HEK293 (cell line): ENCODE measurements at regions not wholly inside any gene's neighbourhood (a gene's known extent, or its start where the extent isn't known, plus 50 kb on each side); places are given as distances from the start of the nearest gene placed in this dataset.

Experiments
- CTCF ChIA-PET: fragments of 350-600 bp; formaldehyde crosslinking; extraction: SDS; loops from one replicate; lab custom pipeline; 2021; ENCODE audit warnings: antibody characterized with exemption; lab: Yijun Ruan, JAX
- POLR2A ChIA-PET: fragments of 300-600 bp; formaldehyde crosslinking; extraction: SDS; loops from one replicate; lab custom pipeline; 2020; ENCODE audit warnings: antibody characterized with exemption, inconsistent platforms; lab: Yijun Ruan, JAX
- H3K27ac ChIP-seq: fragments of 200-500 bp; sonication (Bioruptor generic); 2 replicates; pipeline ENCODE4 v1.5.1; 2014; ENCODE audit warnings: low read depth, low read length, control low read depth, inconsistent platforms; ENCODE audit errors: extremely low read depth
- H3K36me3 ChIP-seq, 2 experiments: fragments of 200-500 bp in 1 of 2; sonication (Bioruptor generic) in 1 of 2; 1 replicate in 1 of 2; 2 replicates in 1 of 2; pipeline ENCODE4 v1.5.1; 2014 to 2017; ENCODE audit warnings: inconsistent platforms in 2 of 2, low read length in 2 of 2; ENCODE audit not compliant: control insufficient read depth in 2 of 2, insufficient read depth in 1 of 2
- H3K4me1 ChIP-seq: fragments of 200-500 bp; sonication (Bioruptor generic); 2 replicates; pipeline ENCODE4 v1.5.1; 2014; ENCODE audit warnings: mild to moderate bottlenecking, low read length, inconsistent platforms; ENCODE audit not compliant: control insufficient read depth, insufficient read depth
- H3K4me3 ChIP-seq: 2 replicates; pipeline ENCODE4 v1.5.1; 2011; ENCODE audit warnings: low read depth, mild to moderate bottlenecking, control low read depth, low read length, moderate library complexity
- H3K9me3 ChIP-seq: fragments of 200-500 bp; sonication (Bioruptor generic); 2 replicates; pipeline ENCODE4 v1.5.1; 2014; ENCODE audit warnings: low read depth, low read length, inconsistent platforms; ENCODE audit not compliant: control insufficient read depth, insufficient read depth
- AEBP2 ChIP-seq: fragments of 450-650 bp; formaldehyde crosslinking; IDR thresholded peaks from 2 replicates; pipeline ENCODE4 v1.5.1; 2016; ENCODE audit warnings: missing biosample characterization, missing genetic modification characterization, borderline replicate concordance
- HOXA7 ChIP-seq: sonication (generic); formaldehyde crosslinking; IDR thresholded peaks from 2 replicates; pipeline ENCODE4 v1.8.1; 2022; ENCODE audit warnings: missing genetic modification reagents, borderline replicate concordance
- INSM2 ChIP-seq: fragments of 450-650 bp; formaldehyde crosslinking; IDR thresholded peaks from 2 replicates; pipeline ENCODE4 v1.5.1; 2016; ENCODE audit warnings: missing biosample characterization, missing genetic modification characterization
- KLF1 ChIP-seq: fragments of 450-650 bp; formaldehyde crosslinking; IDR thresholded peaks from 2 replicates; pipeline ENCODE4 v1.5.1; 2016; ENCODE audit warnings: missing biosample characterization, missing genetic modification characterization
- REST ChIP-seq: fragments of 450-650 bp; formaldehyde crosslinking; IDR thresholded peaks from 2 replicates; pipeline ENCODE4 v1.5.1; 2016; ENCODE audit warnings: missing biosample characterization, missing genetic modification characterization
- TSHZ1 ChIP-seq: fragments of 450-650 bp; formaldehyde crosslinking; IDR thresholded peaks from 2 replicates; pipeline ENCODE4 v1.5.1; 2016; ENCODE audit warnings: missing biosample characterization, missing genetic modification characterization, borderline replicate concordance
- ZNF175 ChIP-seq: fragments of 450-650 bp; formaldehyde crosslinking; IDR thresholded peaks from 2 replicates; pipeline ENCODE4 v1.5.1; 2016; ENCODE audit warnings: missing biosample characterization, missing genetic modification characterization
- ZNF335 ChIP-seq: fragments of 450-650 bp; formaldehyde crosslinking; conservative IDR thresholded peaks from 2 replicates; pipeline ENCODE4 v1.5.1; 2016; ENCODE audit warnings: missing biosample characterization, missing genetic modification characterization
- ZNF530 ChIP-seq: fragments of 450-650 bp; formaldehyde crosslinking; IDR thresholded peaks from 2 replicates; pipeline ENCODE4 v1.5.1; 2016; ENCODE audit warnings: low read depth, missing biosample characterization, missing genetic modification characterization
- ZNF544 ChIP-seq: fragments of 450-650 bp; formaldehyde crosslinking; IDR thresholded peaks from 2 replicates; pipeline ENCODE4 v1.5.0; 2017; ENCODE audit warnings: missing biosample characterization, missing genetic modification characterization
- ZNF585B ChIP-seq: fragments of 450-650 bp; formaldehyde crosslinking; IDR thresholded peaks from 2 replicates; pipeline ENCODE4 v1.5.1; 2016; ENCODE audit warnings: missing biosample characterization, missing genetic modification characterization
- ZNF596 ChIP-seq: fragments of 450-650 bp; IDR thresholded peaks from 2 replicates; pipeline ENCODE4 v1.5.0; 2018; ENCODE audit warnings: missing biosample characterization, mild to moderate bottlenecking, missing genetic modification characterization, moderate library complexity
- ZNF660 ChIP-seq: fragments of 450-650 bp; IDR thresholded peaks from 2 replicates; pipeline ENCODE4 v1.5.1; 2018; ENCODE audit warnings: missing biosample characterization, mild to moderate bottlenecking, missing genetic modification characterization
- ZNF707 ChIP-seq: fragments of 450-650 bp; formaldehyde crosslinking; IDR thresholded peaks from 2 replicates; pipeline ENCODE4 v1.5.1; 2016; ENCODE audit warnings: missing biosample characterization, missing genetic modification characterization
- ZNF747 ChIP-seq: fragments of 450-650 bp; formaldehyde crosslinking; IDR thresholded peaks from 2 replicates; pipeline ENCODE4 v1.5.1; 2016; ENCODE audit warnings: missing biosample characterization, missing genetic modification characterization
- ZNF785 ChIP-seq: fragments of 450-650 bp; formaldehyde crosslinking; IDR thresholded peaks from 2 replicates; pipeline ENCODE4 v1.5.1; 2016; ENCODE audit warnings: missing biosample characterization, missing genetic modification characterization
- TF ChIP-seq, protein P1 (sequence below): fragments of 450-650 bp; formaldehyde crosslinking; IDR thresholded peaks from 2 replicates; pipeline ENCODE4 v1.5.1; 2016; ENCODE audit warnings: missing biosample characterization, missing genetic modification characterization

DNA sequence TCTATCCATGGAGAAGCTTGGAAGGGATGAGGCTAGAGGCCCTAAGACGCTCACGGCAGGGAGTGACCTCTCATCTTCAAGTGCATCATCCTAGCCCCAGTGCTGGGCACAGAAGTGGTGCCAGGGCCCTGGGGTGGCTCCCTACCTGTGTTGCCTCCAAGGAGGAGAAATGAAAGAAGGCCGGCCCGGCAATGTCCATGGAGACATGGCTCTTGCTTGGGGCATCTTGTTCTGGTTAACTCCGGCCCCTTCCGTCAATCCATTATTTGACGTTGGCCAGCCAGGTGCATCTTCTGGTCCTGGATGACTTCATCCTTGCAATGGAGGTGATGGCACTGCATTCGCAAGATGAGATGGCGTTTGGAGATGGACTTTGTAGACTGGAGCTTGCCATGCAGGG lies 83.2 kb upstream of the ALDH1L1 start (continued):
- TF ChIP-seq ZNF596, result no peak

DNA sequence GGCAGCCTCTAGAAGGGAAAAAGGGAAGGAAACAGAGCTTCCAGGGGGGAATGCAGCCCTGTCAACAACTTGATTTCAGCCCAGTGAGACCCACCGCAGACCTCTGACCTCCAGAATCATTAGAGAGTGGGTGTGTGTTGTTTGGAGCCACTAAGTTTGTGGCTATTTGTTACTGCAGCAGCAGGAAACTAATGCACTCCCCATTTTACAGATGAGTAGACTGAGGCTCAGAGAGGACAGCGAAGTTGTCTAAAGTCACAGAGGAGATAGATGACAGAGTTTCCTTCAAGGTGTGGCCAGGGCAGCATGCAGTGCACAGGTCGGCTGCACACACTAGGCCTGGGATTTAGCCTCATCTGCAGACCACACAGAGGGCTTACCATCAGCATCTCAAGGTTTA lies 81.8 kb upstream of the ALDH1L1 start:
- Histone ChIP-seq H3K4me1 (no peaks in the 10 kb centered on the region), H3K4me3 (no peak overlapping the region), H3K9me3 (no peaks in the 10 kb centered on the region), H3K27ac (no peak overlapping the region), H3K36me3 (no peaks in the 10 kb centered on the region)
- no peak for TF ChIP-seq ZNF530
- no peak for TF ChIP-seq AEBP2 (tag by site-specific recombination)
- no peak for TF ChIP-seq ZNF747 (tag by site-specific recombination)
- TF ChIP-seq ZNF585B, result no peak
- TF ChIP-seq KLF1 (tag by site-specific recombination), result no peak
- no peak for TF ChIP-seq HOXA7
- TF ChIP-seq ZNF707, result no peak
- no peak for TF ChIP-seq ZNF544 (tag by site-specific recombination)
- TF ChIP-seq ZNF335 (tag by site-specific recombination), result no peak
- TF ChIP-seq, protein P1, sequence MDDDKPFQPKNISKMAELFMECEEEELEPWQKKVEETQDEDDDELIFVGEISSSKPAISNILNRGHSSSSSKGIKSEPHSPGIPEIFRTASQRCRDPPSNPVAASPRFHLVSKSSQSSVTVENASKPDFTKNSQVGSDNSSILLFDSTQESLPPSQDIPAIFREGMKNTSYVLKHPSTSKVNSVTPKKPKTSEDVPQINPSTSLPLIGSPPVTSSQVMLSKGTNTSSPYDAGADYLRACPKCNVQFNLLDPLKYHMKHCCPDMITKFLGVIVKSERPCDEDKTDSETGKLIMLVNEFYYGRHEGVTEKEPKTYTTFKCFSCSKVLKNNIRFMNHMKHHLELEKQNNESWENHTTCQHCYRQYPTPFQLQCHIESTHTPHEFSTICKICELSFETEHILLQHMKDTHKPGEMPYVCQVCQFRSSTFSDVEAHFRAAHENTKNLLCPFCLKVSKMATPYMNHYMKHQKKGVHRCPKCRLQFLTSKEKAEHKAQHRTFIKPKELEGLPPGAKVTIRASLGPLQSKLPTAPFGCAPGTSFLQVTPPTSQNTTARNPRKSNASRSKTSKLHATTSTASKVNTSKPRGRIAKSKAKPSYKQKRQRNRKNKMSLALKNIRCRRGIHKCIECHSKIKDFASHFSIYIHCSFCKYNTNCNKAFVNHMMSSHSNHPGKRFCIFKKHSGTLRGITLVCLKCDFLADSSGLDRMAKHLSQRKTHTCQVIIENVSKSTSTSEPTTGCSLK (tag by site-specific recombination), result no peak
- no peak for TF ChIP-seq INSM2 (tag by site-specific recombination)
- ChIA-PET POLR2A (no interaction called here), CTCF (interaction anchor here (1.0 kb wide), 1 partner anchor 15 kb away, joined by 3 read pairs; no protein-coding TSS in a partner anchor)

GRCh38 chr3:126261037-126261436 lies 80.7 kb upstream of the ALDH1L1 start:
- ChIA-PET CTCF (interaction anchor here (1.0 kb wide), 1 partner anchor 14 kb away, joined by 3 read pairs; no protein-coding TSS in a partner anchor), POLR2A (no interaction called here)
- no peak overlapping the region for H3K4me3 ChIP-seq
- H3K27ac ChIP-seq, result peak overlapping the region; percentile 44; the same call in 1 of the 2 replicates
- H3K9me3 ChIP-seq, result no peaks in the 10 kb centered on the region
- no peaks in the 10 kb centered on the region for H3K36me3 ChIP-seq
- H3K4me1 ChIP-seq, result no peaks in the 10 kb centered on the region
- TF ChIP-seq ZNF785 (tag by site-specific recombination), result no peak
- TF ChIP-seq AEBP2 (tag by site-specific recombination), result no peak
- TF ChIP-seq TSHZ1, result no peak
- TF ChIP-seq REST (tag by site-specific recombination), result no peak
- peak; percentile 87 for TF ChIP-seq ZNF660 (tag by site-specific recombination)
- no peak for TF ChIP-seq ZNF175 (tag by site-specific recombination)
